CD8-positive, alpha-beta memory T cell (primary cell): ENCODE measurements at regions not wholly inside any gene's neighbourhood (a gene's known extent, or its start where the extent isn't known, plus 50 kb on each side); places are given as distances from the start of the nearest gene placed in this dataset.

Source experiments
- CTCF ChIA-PET: fragments of 350-600 bp; sonication (Branson Sonifier 250); formaldehyde crosslinking; loops from one replicate; lab custom pipeline; 2021; ENCODE audit warnings: antibody characterized with exemption; lab: Charles Lee
- POLR2A ChIA-PET: fragments of 350-600 bp; sonication (Branson Sonifier 250); formaldehyde crosslinking; loops from one replicate; lab custom pipeline; 2021; ENCODE audit warnings: antibody characterized with exemption; lab: Charles Lee
- DNase-seq, 5 donors: peaks; one replicate each; pipeline versions ENCODE4 v3.0.0 to v3.0.0-alpha.2; 2020 to 2022; ENCODE audit warnings: mixed read lengths in 1 of 5
- H3K27ac ChIP-seq: one replicate; pipeline ENCODE4 v1.7.0; 2013; ENCODE audit warnings: low read depth, mild to moderate bottlenecking, low read length, moderate library complexity
- H3K27me3 ChIP-seq: 2 replicates; pipeline ENCODE4 v1.7.0; 2013; ENCODE audit warnings: low read length, mild to moderate bottlenecking; ENCODE audit not compliant: insufficient read depth, poor library complexity, severe bottlenecking
- H3K36me3 ChIP-seq: 2 replicates; pipeline ENCODE4 v1.7.0; 2013; ENCODE audit warnings: mild to moderate bottlenecking, low read length, moderate library complexity; ENCODE audit not compliant: insufficient read depth
- H3K4me1 ChIP-seq: 2 replicates; pipeline ENCODE4 v1.7.0; 2013; ENCODE audit warnings: mild to moderate bottlenecking, low read length, moderate library complexity; ENCODE audit not compliant: insufficient read depth
- H3K4me3 ChIP-seq: 2 replicates; pipeline ENCODE4 v1.7.0; 2013; ENCODE audit warnings: mild to moderate bottlenecking, low read length
- H3K9me3 ChIP-seq: 2 replicates; pipeline ENCODE4 v1.7.0; 2013; ENCODE audit warnings: mild to moderate bottlenecking, low read length
- H3K27ac Mint-ChIP-seq, 8 donors: one replicate each; pipeline ENCODE4 v1.8.0; 2020 to 2021; ENCODE audit warnings: mixed read lengths in 8 of 8, mild to moderate bottlenecking in 6 of 8, inconsistent platforms in 3 of 8, moderate library complexity in 3 of 8
- H3K27me3 Mint-ChIP-seq, 2 donors: one replicate each; pipeline ENCODE4 v1.8.0; 2020 to 2021; ENCODE audit warnings: mixed read lengths in 2 of 2, mild to moderate bottlenecking in 1 of 2, moderate library complexity in 1 of 2
- H3K36me3 Mint-ChIP-seq, 3 donors: one replicate each; pipeline ENCODE4 v1.8.0; 2020 to 2021; ENCODE audit warnings: mixed read lengths in 3 of 3, inconsistent platforms in 1 of 3, mild to moderate bottlenecking in 1 of 3
- H3K4me1 Mint-ChIP-seq, 3 donors: one replicate each; pipeline ENCODE4 v1.8.0; 2020 to 2021; ENCODE audit warnings: mixed read lengths in 3 of 3, inconsistent platforms in 1 of 3, mild to moderate bottlenecking in 1 of 3
- H3K4me3 Mint-ChIP-seq, 7 donors: one replicate each; pipeline ENCODE4 v1.8.0; 2020 to 2021; ENCODE audit warnings: mixed read lengths in 7 of 7, mild to moderate bottlenecking in 6 of 7, moderate library complexity in 4 of 7, inconsistent platforms in 2 of 7
- H3K9me3 Mint-ChIP-seq, 5 donors: one replicate each; pipeline ENCODE4 v1.8.0; 2020 to 2022; ENCODE audit warnings: mixed read lengths in 5 of 5, mild to moderate bottlenecking in 3 of 5, moderate library complexity in 2 of 5, inconsistent platforms in 1 of 5

- Histone ChIP-seq H3K27ac (no peak overlapping the region), H3K4me3 (no peak overlapping the region), H3K36me3 (no peaks in the 10 kb centered on the region), H3K27me3 (no peaks in the 10 kb centered on the region), H3K4me1 (no peaks in the 10 kb centered on the region), H3K9me3 (no peaks in the 10 kb centered on the region)
- no peak overlapping the region for H3K27ac Mint-ChIP-seq
- H3K9me3 Mint-ChIP-seq: peaks cover 0 to 9% (median 6%) of the 10 kb centered on the region in 5 donors
- peaks cover 0 to 4% of the 10 kb centered on the region in 2 donors for H3K27me3 Mint-ChIP-seq
- POLR2A ChIA-PET: no interaction called here
- no peak overlapping the region for H3K4me3 Mint-ChIP-seq
- H3K36me3 Mint-ChIP-seq: no peaks in the 10 kb centered on the region
- DNase-seq: no peak
- no peaks in the 10 kb centered on the region for H3K4me1 Mint-ChIP-seq
- CTCF ChIA-PET: no interaction called here
Observed at GRCh38 chr5:10064546-10065195, 185.0 kb downstream of the ATPSCKMT start.

- H3K27ac Mint-ChIP-seq: no peak overlapping the region
- no peaks in the 10 kb centered on the region for H3K4me1 Mint-ChIP-seq
- Histone ChIP-seq H3K27ac (no peak overlapping the region), H3K36me3 (no peaks in the 10 kb centered on the region), H3K4me1 (no peaks in the 10 kb centered on the region), H3K9me3 (no peaks in the 10 kb centered on the region), H3K27me3 (no peaks in the 10 kb centered on the region), H3K4me3 (no peak overlapping the region)
- ChIA-PET POLR2A (no interaction called here), CTCF (no interaction called here)
- peaks cover 0 to 4% of the 10 kb centered on the region in 2 donors for H3K27me3 Mint-ChIP-seq
- H3K9me3 Mint-ChIP-seq: peaks cover 0 to 6% (median 6%) of the 10 kb centered on the region in 5 donors
- H3K4me3 Mint-ChIP-seq: no peak overlapping the region
- no peaks in the 10 kb centered on the region for H3K36me3 Mint-ChIP-seq
- DNase-seq: no peak
Observed at GRCh38 chr5:10063997-10064396, 185.7 kb downstream of the ATPSCKMT start.

- ChIA-PET CTCF (no interaction called here), POLR2A (no interaction called here)
- Mint-ChIP-seq H3K4me3 (no peak overlapping the region), H3K36me3 (no peaks in the 10 kb centered on the region), H3K27ac (no peak overlapping the region), H3K27me3 (peaks cover 4 to 6% of the 10 kb centered on the region in 2 donors), H3K9me3 (peaks cover 0 to 3% (median 2%) of the 10 kb centered on the region in 5 donors), H3K4me1 (no peaks in the 10 kb centered on the region)
- no peak for DNase-seq
- H3K36me3 ChIP-seq: no peaks in the 10 kb centered on the region
- no peak overlapping the region for H3K27ac ChIP-seq
- no peak overlapping the region for H3K4me3 ChIP-seq
- H3K9me3 ChIP-seq: no peaks in the 10 kb centered on the region
- H3K4me1 ChIP-seq: no peaks in the 10 kb centered on the region
- no peaks in the 10 kb centered on the region for H3K27me3 ChIP-seq
Observed at GRCh38 chr5:10059980-10060379, 189.7 kb downstream of the ATPSCKMT start.

GRCh38 chr5:10059556-10059955 lies 190.1 kb downstream of the ATPSCKMT start:
- no peak overlapping the region for H3K27ac ChIP-seq
- H3K27me3 ChIP-seq: no peaks in the 10 kb centered on the region
- Mint-ChIP-seq H3K27ac (no peak overlapping the region), H3K36me3 (no peaks in the 10 kb centered on the region), H3K27me3 (peaks cover 4 to 6% of the 10 kb centered on the region in 2 donors), H3K4me3 (no peak overlapping the region), H3K9me3 (peaks cover 0 to 3% (median 2%) of the 10 kb centered on the region in 5 donors), H3K4me1 (no peaks in the 10 kb centered on the region)
- no peaks in the 10 kb centered on the region for H3K9me3 ChIP-seq
- CTCF ChIA-PET: no interaction called here
- POLR2A ChIA-PET: no interaction called here
- DNase-seq: no peak
- no peaks in the 10 kb centered on the region for H3K36me3 ChIP-seq
- no peaks in the 10 kb centered on the region for H3K4me1 ChIP-seq
- no peak overlapping the region for H3K4me3 ChIP-seq

- H3K36me3 Mint-ChIP-seq: peaks cover 0 to 6% (median 0%) of the 10 kb centered on the region in 3 donors
- no peaks in the 10 kb centered on the region for H3K4me1 ChIP-seq
- DNase-seq: no peak
- no peak overlapping the region for H3K27ac Mint-ChIP-seq
- H3K27me3 ChIP-seq: no peaks in the 10 kb centered on the region
- ChIA-PET POLR2A (no interaction called here), CTCF (no interaction called here)
- no peaks in the 10 kb centered on the region for H3K4me1 Mint-ChIP-seq
- H3K4me3 Mint-ChIP-seq: no peak overlapping the region
- H3K9me3 ChIP-seq: no peaks in the 10 kb centered on the region
- no peak overlapping the region for H3K4me3 ChIP-seq
- no peak overlapping the region for H3K27ac ChIP-seq
- no peaks in the 10 kb centered on the region for H3K36me3 ChIP-seq
- peaks cover 2 to 4% of the 10 kb centered on the region in 2 donors for H3K27me3 Mint-ChIP-seq
- peaks cover 7 to 15% (median 9%) of the 10 kb centered on the region in 5 donors for H3K9me3 Mint-ChIP-seq
Observed at GRCh38 chr5:10057356-10057755, 192.3 kb downstream of the ATPSCKMT start.

- Mint-ChIP-seq H3K4me1 (no peaks in the 10 kb centered on the region), H3K27me3 (peaks cover 2 to 4% of the 10 kb centered on the region in 2 donors), H3K36me3 (peaks cover 0 to 7% (median 0%) of the 10 kb centered on the region in 3 donors), H3K27ac (no peak overlapping the region), H3K4me3 (no peak overlapping the region), H3K9me3 (peaks cover 11 to 23% (median 17%) of the 10 kb centered on the region in 5 donors)
- ChIA-PET CTCF (no interaction called here), POLR2A (no interaction called here)
- Histone ChIP-seq H3K4me1 (no peaks in the 10 kb centered on the region), H3K4me3 (no peak overlapping the region), H3K27me3 (no peaks in the 10 kb centered on the region), H3K27ac (no peak overlapping the region), H3K9me3 (no peaks in the 10 kb centered on the region), H3K36me3 (no peaks in the 10 kb centered on the region)
- no peak for DNase-seq
Observed at GRCh38 chr5:10056228-10056760, 193.4 kb downstream of the ATPSCKMT start.

- peaks cover 0 to 7% (median 0%) of the 10 kb centered on the region in 3 donors for H3K36me3 Mint-ChIP-seq
Observed at GRCh38 chr5:10049858-10050455, 199.7 kb downstream of the ATPSCKMT start.

GRCh38 chr5:10046676-10047075 lies 203.0 kb downstream of the ATPSCKMT start:
- Mint-ChIP-seq H3K36me3 (no peaks in the 10 kb centered on the region), H3K4me1 (no peaks in the 10 kb centered on the region), H3K27ac (no peak overlapping the region), H3K27me3 (peaks cover 0 to 3% of the 10 kb centered on the region in 2 donors), H3K9me3 (peaks cover 11 to 19% (median 13%) of the 10 kb centered on the region in 5 donors), H3K4me3 (no peak overlapping the region)
- no peaks in the 10 kb centered on the region for H3K4me1 ChIP-seq
- ChIA-PET POLR2A (no interaction called here), CTCF (no interaction called here)
- H3K36me3 ChIP-seq: no peaks in the 10 kb centered on the region
- no peak overlapping the region for H3K27ac ChIP-seq
- no peaks in the 10 kb centered on the region for H3K9me3 ChIP-seq
- no peaks in the 10 kb centered on the region for H3K27me3 ChIP-seq
- DNase-seq: no peak
- H3K4me3 ChIP-seq: no peak overlapping the region

More at GRCh38 chr5:10049858-10050455, 199.7 kb downstream of the ATPSCKMT start:
- H3K27me3 ChIP-seq: no peaks in the 10 kb centered on the region
- H3K4me1 ChIP-seq: no peaks in the 10 kb centered on the region
- no peak overlapping the region for H3K27ac ChIP-seq
- H3K4me1 Mint-ChIP-seq: no peaks in the 10 kb centered on the region
- H3K36me3 ChIP-seq: no peaks in the 10 kb centered on the region
- peaks cover 0 to 1% of the 10 kb centered on the region in 2 donors for H3K27me3 Mint-ChIP-seq
- no peak overlapping the region for H3K27ac Mint-ChIP-seq
- DNase-seq: no peak
- CTCF ChIA-PET: no interaction called here
- POLR2A ChIA-PET: no interaction called here
- no peak overlapping the region for H3K4me3 Mint-ChIP-seq
- no peaks in the 10 kb centered on the region for H3K9me3 ChIP-seq
- H3K9me3 Mint-ChIP-seq: peaks cover 24 to 30% (median 28%) of the 10 kb centered on the region in 5 donors
- H3K4me3 ChIP-seq: no peak overlapping the region
